ENCODE measurements at regions not wholly inside any gene's neighbourhood (a gene's known extent, or its start where the extent isn't known, plus 50 kb on each side); places are given as distances from the start of the nearest gene placed in this dataset.
"Not testable (repeated sequence)": the region's sequence is repeated elsewhere in the genome, so short reads cannot be mapped to it uniquely, and the experiment has no call there.

GRCh38 chr4:184335520-184335919 lies 117.8 kb upstream of the ENPP6 start:
- DNase-seq = no peak

GRCh38 chr4:184333446-184333845 lies 115.8 kb upstream of the ENPP6 start:
- DNase-seq = not testable (repeated sequence)

GRCh38 chr4:184331268-184331995 lies 113.8 kb upstream of the ENPP6 start:
- no peak for DNase-seq

GRCh38 chr4:184330517-184331094 lies 112.9 kb upstream of the ENPP6 start:
- not testable (repeated sequence) for DNase-seq

- no peak for DNase-seq
Measured at GRCh38 chr4:184329659-184330400, 112.2 kb upstream of the ENPP6 start.

GRCh38 chr4:184329235-184329634 lies 111.6 kb upstream of the ENPP6 start:
- no peak for DNase-seq

- DNase-seq = no peak
Measured at GRCh38 chr4:184328022-184328736, 110.5 kb upstream of the ENPP6 start.

GRCh38 chr4:184324939-184325477 lies 107.3 kb upstream of the ENPP6 start:
- no peak for DNase-seq

GRCh38 chr4:184322328-184323025 lies 104.8 kb upstream of the ENPP6 start:
- no peak for DNase-seq

GRCh38 chr4:184320631-184321030 lies 103.0 kb upstream of the ENPP6 start:
- no peak for DNase-seq

- no peak for DNase-seq
Measured at GRCh38 chr4:184318852-184319251, 101.2 kb upstream of the ENPP6 start.

- DNase-seq = no peak
Measured at GRCh38 chr4:184317234-184317918, 99.7 kb upstream of the ENPP6 start.

GRCh38 chr4:184316821-184317220 lies 99.1 kb upstream of the ENPP6 start:
- DNase-seq = no peak

GRCh38 chr4:184315675-184316359 lies 98.1 kb upstream of the ENPP6 start:
- DNase-seq = no peak

- DNase-seq = no peak
Measured at GRCh38 chr4:184313702-184314659, 96.3 kb upstream of the ENPP6 start.

GRCh38 chr4:184313058-184313581 lies 95.4 kb upstream of the ENPP6 start:
- DNase-seq = no peak

- DNase-seq = no peak
Measured at GRCh38 chr4:184312126-184312525, 94.5 kb upstream of the ENPP6 start.

- no peak for DNase-seq
Measured at GRCh38 chr4:184310881-184311709, 93.4 kb upstream of the ENPP6 start.

- peak; percentile 37 for DNase-seq
Measured at GRCh38 chr4:184310171-184310567, 92.5 kb upstream of the ENPP6 start.
